Mucosa of gallbladder (tissue), 1 donor: ENCODE measurements at regions not wholly inside any gene's neighbourhood (a gene's known extent, or its start where the extent isn't known, plus 50 kb on each side); places are given as distances from the start of the nearest gene placed in this dataset.
"Not testable (repeated sequence)": the region's sequence is repeated elsewhere in the genome, so short reads cannot be mapped to it uniquely, and the experiment has no call there.

Source experiments
- DNase-seq: peaks from one replicate; pipeline ENCODE4 v3.0.0-alpha.2; 2020; ENCODE audit warnings: low spot score
- donor health status: DM: no; HTN: no; CAD: no.

GRCh38 chr1:232416026-232416568 is 213.8 kb downstream of the SIPA1L2 start:
- no peak for DNase-seq

- DNase-seq = not testable (repeated sequence)
Observed at GRCh38 chr1:232415481-232415880, 214.5 kb downstream of the SIPA1L2 start.

GRCh38 chr1:232414100-232414499 is 215.8 kb downstream of the SIPA1L2 start:
- no peak for DNase-seq

- DNase-seq = no peak
Observed at GRCh38 chr1:232413674-232414073, 216.3 kb downstream of the SIPA1L2 start.

GRCh38 chr1:232409584-232409983 is 220.3 kb downstream of the SIPA1L2 start:
- DNase-seq = no peak

GRCh38 chr1:232407120-232407519 is 222.8 kb downstream of the SIPA1L2 start:
- no peak for DNase-seq

DNA sequence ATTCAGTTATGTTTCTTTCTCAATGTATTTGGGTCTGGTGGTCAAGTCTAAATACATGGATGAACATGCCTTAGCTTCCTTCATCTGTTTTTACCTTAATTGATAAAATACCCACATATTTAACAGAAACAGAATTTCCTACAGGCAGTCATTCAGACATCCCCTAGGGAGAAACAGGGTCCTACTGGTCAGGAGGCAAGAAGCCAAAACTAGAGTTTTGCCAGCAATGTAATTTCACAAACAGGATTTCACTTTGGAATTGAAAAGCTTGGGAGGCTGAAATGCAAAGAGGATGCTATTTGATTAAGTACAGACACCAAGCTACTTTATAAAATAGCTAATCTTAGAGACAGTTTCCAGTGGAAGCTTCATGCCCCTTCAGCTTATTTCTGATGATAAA is 224.2 kb downstream of the SIPA1L2 start:
- DNase-seq = no peak

DNA sequence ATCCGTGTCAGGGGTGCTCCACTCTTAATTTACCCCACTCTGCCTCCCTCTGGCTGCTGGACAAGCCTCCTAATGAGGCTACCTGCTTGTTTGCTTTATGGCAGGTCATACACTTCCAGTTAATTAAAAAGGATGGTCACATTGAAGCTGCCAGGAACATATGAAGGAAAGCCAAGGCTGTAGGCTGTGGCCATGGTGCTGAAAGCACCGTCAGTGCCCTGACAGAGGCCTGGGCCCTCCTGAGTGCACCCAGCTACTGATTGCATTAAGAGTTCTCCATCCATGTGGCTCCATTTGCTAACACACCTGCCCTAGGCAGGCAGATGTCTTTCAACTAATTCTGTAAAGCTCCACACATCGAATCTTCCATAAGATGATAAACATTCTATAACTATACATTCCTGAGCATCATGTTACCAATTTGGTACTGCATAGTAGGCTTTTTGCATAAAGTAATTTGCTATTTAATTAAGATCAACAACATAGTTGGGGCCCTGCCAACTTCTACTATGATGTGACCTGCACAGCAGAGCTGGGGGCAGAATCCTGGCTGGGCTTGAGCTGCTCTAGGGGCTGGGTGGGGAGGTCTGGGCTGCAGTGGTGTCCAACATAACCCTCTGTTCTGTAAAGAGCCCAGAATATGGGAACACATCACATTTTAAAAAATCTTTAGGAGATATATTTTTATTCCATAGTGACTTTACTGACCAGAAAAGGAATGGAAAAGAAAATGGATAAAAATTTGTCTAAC is 224.8 kb downstream of the SIPA1L2 start:
- DNase-seq = no peak

- no peak for DNase-seq
Observed at GRCh38 chr1:232404227-232404626, 225.7 kb downstream of the SIPA1L2 start.

- DNase-seq = no peak
Observed at GRCh38 chr1:232403017-232403714, 226.8 kb downstream of the SIPA1L2 start.

- DNase-seq = no peak
Observed at GRCh38 chr1:232398823-232399222, 231.1 kb downstream of the SIPA1L2 start.

DNA sequence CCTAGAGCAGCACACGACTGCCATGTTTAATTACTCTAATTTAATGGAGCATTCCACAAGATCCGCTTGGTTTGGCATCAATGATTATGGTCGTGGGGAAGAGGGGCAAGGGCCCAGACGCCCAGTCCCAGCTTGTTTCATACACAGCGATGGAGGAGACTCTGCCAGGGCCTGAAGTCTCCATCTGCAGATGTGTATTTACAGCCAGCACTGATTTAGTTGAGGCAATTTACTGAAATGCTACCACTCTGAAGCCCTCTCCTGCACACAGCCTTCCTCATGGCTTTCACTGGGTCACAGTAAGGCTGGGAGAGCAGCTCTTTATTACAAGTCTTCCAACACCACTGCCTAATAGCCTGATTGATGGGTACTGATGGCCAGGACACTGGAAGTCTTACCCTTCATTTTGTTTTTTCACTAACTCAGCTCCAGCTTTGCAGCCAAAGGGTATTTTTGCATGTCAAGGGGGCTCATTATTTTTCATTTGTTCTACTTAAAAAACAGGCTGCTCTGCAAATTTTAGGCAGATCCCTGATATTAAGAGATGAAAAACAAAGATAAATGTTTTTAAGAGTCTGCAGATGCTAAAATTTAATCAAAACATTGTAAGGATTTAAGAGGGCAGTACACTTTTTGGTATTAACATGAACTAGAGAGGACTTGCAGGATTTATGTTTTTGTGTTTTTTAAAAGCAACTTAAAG is 236.3 kb downstream of the SIPA1L2 start:
- no peak for DNase-seq

DNA sequence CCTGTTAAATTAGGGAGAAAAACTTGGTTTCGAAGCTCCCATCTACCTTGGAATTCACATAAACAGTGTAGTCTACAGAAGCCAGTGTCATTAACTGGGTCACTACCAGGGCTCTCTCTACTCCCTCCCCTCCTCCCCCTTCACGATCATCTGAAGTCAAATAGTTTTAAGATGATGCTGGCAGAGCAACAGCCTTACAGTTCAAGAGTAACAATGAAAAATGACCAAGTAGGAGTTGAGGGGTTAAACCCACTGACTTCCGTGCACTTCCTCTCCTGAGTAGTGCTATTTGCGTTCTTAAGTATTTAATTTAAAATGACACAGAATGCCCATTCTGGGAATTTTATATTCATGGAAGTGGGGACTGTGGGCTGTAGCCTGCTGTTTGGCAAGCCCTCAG is 236.9 kb downstream of the SIPA1L2 start:
- no peak for DNase-seq

DNA sequence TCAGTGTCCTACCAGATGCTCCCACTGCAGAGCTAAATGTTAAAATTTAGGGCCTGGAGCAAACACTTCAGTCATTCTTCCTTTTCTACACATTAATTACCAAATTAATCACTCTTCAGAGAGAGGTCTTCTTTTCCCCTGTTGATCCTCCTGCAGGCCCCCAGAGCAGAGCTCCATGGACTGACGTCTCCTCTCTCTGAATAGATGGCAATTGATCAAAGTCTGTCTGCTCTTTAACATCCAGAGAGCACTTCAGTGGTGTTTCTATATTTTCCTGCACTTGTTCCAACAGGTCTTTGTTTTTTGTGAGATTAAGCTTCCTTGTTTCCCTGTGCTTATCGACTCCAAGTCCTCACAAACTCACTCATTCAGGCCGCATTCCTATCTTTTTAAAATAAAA is 239.3 kb downstream of the SIPA1L2 start:
- DNase-seq = no peak

GRCh38 chr1:232389744-232390143 is 240.2 kb downstream of the SIPA1L2 start:
- DNase-seq = no peak

DNA sequence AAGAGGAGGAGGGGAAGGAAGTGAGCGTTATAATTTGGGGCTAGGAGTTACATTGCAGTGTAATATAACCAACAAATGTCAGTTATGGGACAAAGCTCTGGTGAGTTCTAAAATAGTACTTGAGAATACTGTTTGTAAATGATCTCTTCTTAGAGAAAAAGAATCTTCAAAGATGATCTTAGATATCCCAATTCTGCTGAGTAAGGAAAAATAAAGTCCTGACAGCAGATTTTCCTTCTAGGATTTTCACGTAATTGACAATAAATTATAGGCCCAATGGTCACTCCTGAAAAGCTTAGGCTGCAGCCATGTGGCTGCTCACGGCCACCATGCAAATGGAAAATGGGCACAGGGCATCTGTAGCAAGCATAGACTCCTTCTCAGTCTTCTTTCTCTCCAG is 241.6 kb downstream of the SIPA1L2 start:
- DNase-seq = no peak

- no peak for DNase-seq
Observed at GRCh38 chr1:232386721-232387510, 243.0 kb downstream of the SIPA1L2 start.

GRCh38 chr1:232386294-232386693 is 243.6 kb downstream of the SIPA1L2 start:
- no peak for DNase-seq

DNA sequence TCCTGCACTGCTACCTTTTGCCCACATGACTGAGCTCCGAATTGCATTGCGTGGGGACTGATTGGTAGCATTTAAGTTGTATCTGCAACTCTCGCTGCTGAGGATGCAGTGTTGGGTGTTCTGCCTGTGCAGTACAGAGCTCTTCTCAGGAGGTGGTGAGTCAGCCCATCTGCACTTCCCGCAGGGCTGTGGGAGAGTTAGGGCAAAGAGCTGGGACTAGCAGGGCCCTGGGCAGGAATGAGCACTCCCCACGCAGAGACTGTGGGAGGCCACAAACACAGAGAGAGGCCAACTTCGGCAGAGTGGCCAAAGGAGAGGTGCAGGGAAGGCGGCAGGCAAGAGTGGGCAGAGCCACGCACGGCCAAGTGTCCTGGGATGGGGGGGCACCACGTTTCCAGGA is 244.7 kb downstream of the SIPA1L2 start:
- no peak for DNase-seq

DNA sequence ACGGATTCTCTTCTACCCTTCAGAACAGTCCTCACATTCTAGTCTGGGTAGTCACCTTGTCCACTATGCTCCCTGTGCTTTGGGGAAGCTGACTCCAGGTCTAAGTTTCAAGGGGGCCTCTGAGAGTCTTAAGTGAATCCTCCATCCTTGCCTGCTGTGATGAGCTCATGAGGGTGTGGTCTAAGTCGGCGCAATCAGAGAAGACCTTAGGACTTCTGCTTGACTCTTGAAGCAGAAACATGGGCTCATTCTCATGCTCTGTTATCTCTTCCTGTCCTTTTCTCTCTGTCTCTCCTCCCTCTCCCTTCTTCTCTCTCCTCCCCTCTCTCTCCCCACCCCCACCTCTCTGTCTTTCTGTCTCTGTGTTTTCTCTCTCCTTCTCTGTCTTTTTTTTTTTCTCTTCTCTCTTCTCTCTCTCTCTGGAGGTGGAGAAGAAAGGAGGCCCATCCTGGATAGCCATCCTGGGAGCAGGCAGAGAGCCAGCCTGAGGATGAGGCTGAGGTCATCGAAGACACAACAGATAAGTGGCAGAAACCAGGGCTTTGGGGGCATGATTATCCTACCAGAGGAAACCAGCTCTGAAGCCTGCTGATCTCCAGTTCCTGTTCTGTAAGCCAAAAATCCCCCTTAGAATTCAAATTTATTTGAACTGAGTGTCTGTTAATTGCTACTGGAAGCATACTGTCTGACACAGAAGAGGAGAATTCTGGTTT is 245.6 kb downstream of the SIPA1L2 start:
- no peak for DNase-seq
